Osteocyte (in vitro differentiated cells): ENCODE measurements at regions not wholly inside any gene's neighbourhood (a gene's known extent, or its start where the extent isn't known, plus 50 kb on each side); places are given as distances from the start of the nearest gene placed in this dataset.

Source experiments
- DNase-seq: peaks from one replicate; pipeline ENCODE4 v3.0.0; 2021; ENCODE audit warnings: mixed read lengths; ENCODE audit not compliant: unreplicated experiment; ENCODE audit errors: extremely low spot score
- H3K27ac Mint-ChIP-seq: one replicate; pipeline ENCODE4 v1.8.0; 2021; ENCODE audit warnings: mild to moderate bottlenecking, mixed read lengths; ENCODE audit not compliant: unreplicated experiment
- H3K27me3 Mint-ChIP-seq: one replicate; pipeline ENCODE4 v1.8.0; 2021; ENCODE audit warnings: mixed read lengths; ENCODE audit not compliant: unreplicated experiment
- H3K36me3 Mint-ChIP-seq: one replicate; pipeline ENCODE4 v1.8.0; 2021; ENCODE audit warnings: mixed read lengths; ENCODE audit not compliant: unreplicated experiment
- H3K4me1 Mint-ChIP-seq: one replicate; pipeline ENCODE4 v1.8.0; 2021; ENCODE audit warnings: mixed read lengths; ENCODE audit not compliant: unreplicated experiment
- H3K4me3 Mint-ChIP-seq: one replicate; pipeline ENCODE4 v1.8.0; 2021; ENCODE audit warnings: mild to moderate bottlenecking, moderate library complexity, mixed read lengths; ENCODE audit not compliant: unreplicated experiment
- H3K9me3 Mint-ChIP-seq: one replicate; pipeline ENCODE4 v1.8.0; 2021; ENCODE audit warnings: mixed read lengths; ENCODE audit not compliant: unreplicated experiment
- CTCF ChIP-seq: fragments of 200-600 bp; sonication (generic); IDR thresholded peaks from 2 replicates; pipeline ENCODE4 v1.5.0; 2021; ENCODE audit warnings: antibody characterized with exemption, mild to moderate bottlenecking, moderate library complexity

GRCh38 chr22:27336151-27337090 lies 465.1 kb downstream of the MN1 start:
- TF ChIP-seq CTCF = no peak
- no peaks in the 10 kb centered on the region for H3K9me3 Mint-ChIP-seq

GRCh38 chr22:27337676-27338075 lies 463.9 kb downstream of the MN1 start:
- H3K27ac Mint-ChIP-seq = no peak overlapping the region
- TF ChIP-seq CTCF = no peak
- H3K36me3 Mint-ChIP-seq = no peaks in the 10 kb centered on the region
- no peaks in the 10 kb centered on the region for H3K27me3 Mint-ChIP-seq
- no peaks in the 10 kb centered on the region for H3K9me3 Mint-ChIP-seq
- peaks cover 7% of the 10 kb centered on the region for H3K4me1 Mint-ChIP-seq
- H3K4me3 Mint-ChIP-seq = no peak overlapping the region
- no peak for DNase-seq

More at GRCh38 chr22:27336151-27337090, 465.1 kb downstream of the MN1 start:
- peaks cover 18% of the 10 kb centered on the region for H3K4me1 Mint-ChIP-seq
- H3K36me3 Mint-ChIP-seq = no peaks in the 10 kb centered on the region
- no peak overlapping the region for H3K27ac Mint-ChIP-seq
- no peaks in the 10 kb centered on the region for H3K27me3 Mint-ChIP-seq
- peak; percentile 23 for DNase-seq
- no peak overlapping the region for H3K4me3 Mint-ChIP-seq

GRCh38 chr22:27340047-27340446 lies 461.5 kb downstream of the MN1 start:
- Mint-ChIP-seq H3K27ac (no peak overlapping the region), H3K36me3 (peaks cover 5% of the 10 kb centered on the region), H3K9me3 (peaks cover 11% of the 10 kb centered on the region), H3K27me3 (no peaks in the 10 kb centered on the region), H3K4me3 (no peak overlapping the region), H3K4me1 (peaks cover 7% of the 10 kb centered on the region)
- TF ChIP-seq CTCF = no peak
- DNase-seq = no peak

- Mint-ChIP-seq H3K27ac (no peak overlapping the region), H3K27me3 (no peaks in the 10 kb centered on the region), H3K9me3 (peaks cover 11% of the 10 kb centered on the region), H3K4me3 (no peak overlapping the region), H3K4me1 (no peaks in the 10 kb centered on the region), H3K36me3 (peaks cover 5% of the 10 kb centered on the region)
- TF ChIP-seq CTCF = no peak
- DNase-seq = no peak
Measured at GRCh38 chr22:27344546-27344945, 457.0 kb downstream of the MN1 start.

GRCh38 chr22:27345691-27346090 lies 455.9 kb downstream of the MN1 start:
- Mint-ChIP-seq H3K36me3 (peaks cover 5% of the 10 kb centered on the region), H3K4me1 (no peaks in the 10 kb centered on the region), H3K9me3 (peaks cover 22% of the 10 kb centered on the region), H3K27ac (no peak overlapping the region), H3K4me3 (no peak overlapping the region), H3K27me3 (no peaks in the 10 kb centered on the region)
- no peak for DNase-seq
- TF ChIP-seq CTCF = no peak
